ENCODE measurements at regions not wholly inside any gene's neighbourhood (a gene's known extent, or its start where the extent isn't known, plus 50 kb on each side); places are given as distances from the start of the nearest gene placed in this dataset.

- no peak for TF ChIP-seq CTCF (IDR thresholded peaks at IDR 0.05; ENCODE audit: low read depth, low read length)
- H3K4me3 ChIP-seq (ENCODE audit: low read depth, low read length), result no peak overlapping the region
These were observed 251.6 kb upstream of the TSHZ3 start for GRCh38 chr19:31600731-31601295.

GRCh38 chr19:31601855-31602254 lies 252.6 kb upstream of the TSHZ3 start:
- no peak for TF ChIP-seq CTCF (IDR thresholded peaks at IDR 0.05; ENCODE audit: low read depth, low read length)
- H3K4me3 ChIP-seq (ENCODE audit: low read depth, low read length), result no peak overlapping the region

- H3K4me3 ChIP-seq (ENCODE audit: low read depth, low read length), result no peak overlapping the region
- no peak for TF ChIP-seq CTCF (IDR thresholded peaks at IDR 0.05; ENCODE audit: low read depth, low read length)
These were observed 253.3 kb upstream of the TSHZ3 start for GRCh38 chr19:31602548-31602947.

GRCh38 chr19:31604493-31605040 lies 255.3 kb upstream of the TSHZ3 start:
- no peak overlapping the region for H3K4me3 ChIP-seq (ENCODE audit: low read depth, low read length)
- no peak for TF ChIP-seq CTCF (IDR thresholded peaks at IDR 0.05; ENCODE audit: low read depth, low read length)

- TF ChIP-seq CTCF (IDR thresholded peaks at IDR 0.05; ENCODE audit: low read depth, low read length), result no peak
- H3K4me3 ChIP-seq (ENCODE audit: low read depth, low read length), result no peak overlapping the region
These were observed 260.8 kb upstream of the TSHZ3 start for GRCh38 chr19:31610018-31610417.

GRCh38 chr19:31611046-31611877 lies 262.0 kb upstream of the TSHZ3 start:
- H3K4me3 ChIP-seq (ENCODE audit: low read depth, low read length), result no peak overlapping the region
- no peak for TF ChIP-seq CTCF (IDR thresholded peaks at IDR 0.05; ENCODE audit: low read depth, low read length)

- no peak overlapping the region for H3K4me3 ChIP-seq (ENCODE audit: low read depth, low read length)
- no peak for TF ChIP-seq CTCF (IDR thresholded peaks at IDR 0.05; ENCODE audit: low read depth, low read length)
These were observed 263.6 kb upstream of the TSHZ3 start for GRCh38 chr19:31612873-31613272.

Data from WI38 (cell line).